D721Med (cell line): ENCODE measurements at regions not wholly inside any gene's neighbourhood (a gene's known extent, or its start where the extent isn't known, plus 50 kb on each side); places are given as distances from the start of the nearest gene placed in this dataset.

ENCODE experiments used
- DNase-seq: peaks from one replicate; pipeline ENCODE4 v3.0.0; 2011; ENCODE audit warnings: low spot score; ENCODE audit not compliant: insufficient read length
- FAIRE-seq: peaks from 2 replicates; lab custom pipeline; 2011; peaks lifted over from hg19 to GRCh38; lab: Jason Lieb, UNC
- CTCF ChIP-seq: IDR thresholded peaks from 2 replicates; pipeline ENCODE4 v1.5.1; 2012; ENCODE audit warnings: mild to moderate bottlenecking, control low read depth; ENCODE audit not compliant: insufficient read depth; ENCODE audit errors: missing control alignments

GRCh38 chr2:223475901-223476300 lies 126.3 kb downstream of the SCG2 start:
- TF ChIP-seq CTCF, result no peak
- FAIRE-seq (no peak), DNase-seq (no peak)

- FAIRE-seq (no peak), DNase-seq (no peak)
These were observed 124.8 kb downstream of the SCG2 start for GRCh38 chr2:223477318-223477717.

GRCh38 chr2:223481486-223481885 lies 120.7 kb downstream of the SCG2 start:
- DNase-seq (no peak), FAIRE-seq (no peak)
- TF ChIP-seq CTCF, result no peak

More at GRCh38 chr2:223477318-223477717, 124.8 kb downstream of the SCG2 start:
- no peak for TF ChIP-seq CTCF

- DNase-seq (no peak), FAIRE-seq (no peak)
These were observed 115.4 kb downstream of the SCG2 start for GRCh38 chr2:223486751-223487150.

GRCh38 chr2:223487214-223487846 lies 114.8 kb downstream of the SCG2 start:
- TF ChIP-seq CTCF, result no peak
- FAIRE-seq (no peak), DNase-seq (no peak)

More at GRCh38 chr2:223486751-223487150, 115.4 kb downstream of the SCG2 start:
- no peak for TF ChIP-seq CTCF

- no peak for TF ChIP-seq CTCF
- DNase-seq (no peak), FAIRE-seq (no peak)
These were observed 113.3 kb downstream of the SCG2 start for GRCh38 chr2:223488814-223489213.

GRCh38 chr2:223494496-223494895 lies 107.7 kb downstream of the SCG2 start:
- no peak for TF ChIP-seq CTCF
- FAIRE-seq (no peak), DNase-seq (no peak)
